ENCODE measurements at regions not wholly inside any gene's neighbourhood (a gene's known extent, or its start where the extent isn't known, plus 50 kb on each side); places are given as distances from the start of the nearest gene placed in this dataset.

GRCh38 chr13:63704521-63704920, 2288.9 kb upstream of the PCDH20 start:
- DNase-seq (ENCODE audit: low read depth, low spot score), result no peak

- DNase-seq (ENCODE audit: low read depth, low spot score), result no peak
Measured at GRCh38 chr13:63700350-63700749, 2284.7 kb upstream of the PCDH20 start.

GRCh38 chr13:63699948-63700347, 2284.3 kb upstream of the PCDH20 start:
- no peak for DNase-seq (ENCODE audit: low read depth, low spot score)

- no peak for DNase-seq (ENCODE audit: low read depth, low spot score)
Measured at GRCh38 chr13:63696055-63696454, 2280.4 kb upstream of the PCDH20 start.

- DNase-seq (ENCODE audit: low read depth, low spot score), result no peak
Measured at GRCh38 chr13:63693696-63694095, 2278.0 kb upstream of the PCDH20 start.

- DNase-seq (ENCODE audit: low read depth, low spot score), result no peak
Measured at GRCh38 chr13:63691474-63691873, 2275.8 kb upstream of the PCDH20 start.

GRCh38 chr13:63690672-63691071, 2275.0 kb upstream of the PCDH20 start:
- DNase-seq (ENCODE audit: low read depth, low spot score), result no peak

GRCh38 chr13:63684822-63685221, 2269.2 kb upstream of the PCDH20 start:
- no peak for DNase-seq (ENCODE audit: low read depth, low spot score)

- DNase-seq (ENCODE audit: low read depth, low spot score), result no peak
Measured at GRCh38 chr13:63680704-63681103, 2265.1 kb upstream of the PCDH20 start.

GRCh38 chr13:63671296-63671695, 2255.6 kb upstream of the PCDH20 start:
- no peak for DNase-seq (ENCODE audit: low read depth, low spot score)

GRCh38 chr13:63651394-63651793, 2235.7 kb upstream of the PCDH20 start:
- DNase-seq (ENCODE audit: low read depth, low spot score), result no peak

GRCh38 chr13:63643543-63643942, 2227.9 kb upstream of the PCDH20 start:
- DNase-seq (ENCODE audit: low read depth, low spot score), result no peak

GRCh38 chr13:63636316-63636993, 2220.8 kb upstream of the PCDH20 start:
- no peak for DNase-seq (ENCODE audit: low read depth, low spot score)

- no peak for DNase-seq (ENCODE audit: low read depth, low spot score)
Measured at GRCh38 chr13:63632321-63632720, 2216.7 kb upstream of the PCDH20 start.

GRCh38 chr13:63631006-63631405, 2215.4 kb upstream of the PCDH20 start:
- no peak for DNase-seq (ENCODE audit: low read depth, low spot score)

GRCh38 chr13:63629591-63629990, 2213.9 kb upstream of the PCDH20 start:
- DNase-seq (ENCODE audit: low read depth, low spot score), result no peak

- no peak for DNase-seq (ENCODE audit: low read depth, low spot score)
Measured at GRCh38 chr13:63628310-63628709, 2212.7 kb upstream of the PCDH20 start.

GRCh38 chr13:63625869-63626268, 2210.2 kb upstream of the PCDH20 start:
- no peak for DNase-seq (ENCODE audit: low read depth, low spot score)

GRCh38 chr13:63614874-63615612, 2199.4 kb upstream of the PCDH20 start:
- no peak for DNase-seq (ENCODE audit: low read depth, low spot score)

GRCh38 chr13:63607153-63607552, 2191.5 kb upstream of the PCDH20 start:
- DNase-seq (ENCODE audit: low read depth, low spot score), result no peak

- DNase-seq (ENCODE audit: low read depth, low spot score), result no peak
Measured at GRCh38 chr13:63605962-63606361, 2190.3 kb upstream of the PCDH20 start.

- DNase-seq (ENCODE audit: low read depth, low spot score), result no peak
Measured at GRCh38 chr13:63605403-63605802, 2189.8 kb upstream of the PCDH20 start.

- no peak for DNase-seq (ENCODE audit: low read depth, low spot score)
Measured at GRCh38 chr13:63595811-63596210, 2180.2 kb upstream of the PCDH20 start.

All from brain pericyte (primary cell).